ENCODE measurements at regions not wholly inside any gene's neighbourhood (a gene's known extent, or its start where the extent isn't known, plus 50 kb on each side); places are given as distances from the start of the nearest gene placed in this dataset.

DNA sequence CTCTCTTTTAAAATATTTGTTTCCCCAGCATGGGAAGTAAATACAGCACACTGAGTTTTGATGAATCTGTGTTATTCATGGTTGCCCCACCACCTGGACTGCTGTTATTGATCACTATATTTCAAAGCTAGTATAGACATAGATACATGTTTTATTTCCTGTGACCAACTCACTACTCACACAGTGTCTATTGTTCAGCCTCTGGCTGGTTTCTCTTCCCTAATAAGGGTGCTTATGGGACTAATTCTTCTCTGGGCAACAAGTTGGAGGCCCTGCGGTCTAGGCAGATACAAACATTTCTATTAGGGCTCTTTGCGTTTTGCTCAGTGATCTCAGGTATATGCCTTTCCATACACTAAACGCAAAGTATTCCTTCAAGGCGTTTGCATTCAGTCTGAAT is 1191.0 kb upstream of the TMEM132C start:
- no peak for DNase-seq (ENCODE audit: low spot score)
- Histone ChIP-seq H3K4me1 (ENCODE audit: insufficient read depth, poor library complexity, severe bottlenecking) (peaks cover 11% of the 10 kb centered on the region), H3K27me3 (ENCODE audit: insufficient read depth, poor library complexity, severe bottlenecking) (no peaks in the 10 kb centered on the region), H3K9me3 (ENCODE audit: severe bottlenecking) (no peaks in the 10 kb centered on the region), H3K36me3 (ENCODE audit: low read depth) (no peaks in the 10 kb centered on the region), H3K4me3 (ENCODE audit: severe bottlenecking) (no peak overlapping the region), H3K27ac (ENCODE audit: poor library complexity, severe bottlenecking) (no peak overlapping the region)
- TF ChIP-seq, protein P1, sequence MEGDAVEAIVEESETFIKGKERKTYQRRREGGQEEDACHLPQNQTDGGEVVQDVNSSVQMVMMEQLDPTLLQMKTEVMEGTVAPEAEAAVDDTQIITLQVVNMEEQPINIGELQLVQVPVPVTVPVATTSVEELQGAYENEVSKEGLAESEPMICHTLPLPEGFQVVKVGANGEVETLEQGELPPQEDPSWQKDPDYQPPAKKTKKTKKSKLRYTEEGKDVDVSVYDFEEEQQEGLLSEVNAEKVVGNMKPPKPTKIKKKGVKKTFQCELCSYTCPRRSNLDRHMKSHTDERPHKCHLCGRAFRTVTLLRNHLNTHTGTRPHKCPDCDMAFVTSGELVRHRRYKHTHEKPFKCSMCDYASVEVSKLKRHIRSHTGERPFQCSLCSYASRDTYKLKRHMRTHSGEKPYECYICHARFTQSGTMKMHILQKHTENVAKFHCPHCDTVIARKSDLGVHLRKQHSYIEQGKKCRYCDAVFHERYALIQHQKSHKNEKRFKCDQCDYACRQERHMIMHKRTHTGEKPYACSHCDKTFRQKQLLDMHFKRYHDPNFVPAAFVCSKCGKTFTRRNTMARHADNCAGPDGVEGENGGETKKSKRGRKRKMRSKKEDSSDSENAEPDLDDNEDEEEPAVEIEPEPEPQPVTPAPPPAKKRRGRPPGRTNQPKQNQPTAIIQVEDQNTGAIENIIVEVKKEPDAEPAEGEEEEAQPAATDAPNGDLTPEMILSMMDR (IDR thresholded peaks at IDR 0.05; ENCODE audit: poor library complexity, severe bottlenecking), result no peak
- ATAC-seq (ENCODE audit: low read depth), result no peak

DNA sequence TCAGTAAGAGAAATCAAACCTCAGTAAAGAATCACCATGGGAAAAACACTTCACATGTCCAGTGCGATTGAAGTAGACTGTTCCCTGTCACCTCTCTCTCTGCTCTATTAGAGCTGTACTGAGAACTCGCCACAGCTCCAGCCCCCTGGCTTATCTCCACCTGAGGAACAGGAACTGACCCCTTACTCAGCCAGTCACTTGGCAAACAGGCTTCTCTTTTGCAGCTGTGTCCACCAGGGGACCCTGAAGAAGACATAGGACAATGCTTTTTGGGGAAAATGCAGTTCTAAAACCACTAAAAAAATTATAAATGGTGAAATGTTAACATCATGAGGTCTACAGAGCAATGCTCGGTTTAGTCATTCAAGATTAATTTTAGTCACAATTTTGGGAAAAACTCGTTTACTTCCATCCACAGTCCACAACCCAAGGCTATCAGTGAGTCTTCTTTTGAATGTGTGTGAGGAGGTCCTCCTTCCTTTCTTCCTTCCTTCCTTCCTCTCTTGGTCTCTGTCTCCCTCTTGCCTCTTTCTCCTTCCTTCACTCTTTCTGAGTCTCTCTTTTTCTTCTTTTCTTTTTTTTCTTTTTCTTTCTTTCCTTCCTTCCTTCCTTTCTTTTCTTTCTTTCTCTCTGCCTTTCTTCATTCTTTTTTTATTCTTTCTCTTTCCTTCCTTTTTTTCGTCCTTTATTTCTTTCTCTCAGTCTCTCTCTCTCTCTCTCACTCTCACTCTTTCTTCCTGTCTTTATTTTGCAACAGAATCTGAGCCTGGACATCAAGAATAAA is 1189.5 kb upstream of the TMEM132C start:
- Histone ChIP-seq H3K4me3 (ENCODE audit: severe bottlenecking) (no peak overlapping the region), H3K9me3 (ENCODE audit: severe bottlenecking) (no peaks in the 10 kb centered on the region), H3K4me1 (ENCODE audit: insufficient read depth, poor library complexity, severe bottlenecking) (peaks cover 11% of the 10 kb centered on the region), H3K36me3 (ENCODE audit: low read depth) (no peaks in the 10 kb centered on the region), H3K27ac (ENCODE audit: poor library complexity, severe bottlenecking) (no peak overlapping the region), H3K27me3 (ENCODE audit: insufficient read depth, poor library complexity, severe bottlenecking) (no peaks in the 10 kb centered on the region)
- TF ChIP-seq, protein P1 (IDR thresholded peaks at IDR 0.05; ENCODE audit: poor library complexity, severe bottlenecking), result no peak
- DNase-seq (ENCODE audit: low spot score), result no peak
- ATAC-seq (ENCODE audit: low read depth), result no peak

DNA sequence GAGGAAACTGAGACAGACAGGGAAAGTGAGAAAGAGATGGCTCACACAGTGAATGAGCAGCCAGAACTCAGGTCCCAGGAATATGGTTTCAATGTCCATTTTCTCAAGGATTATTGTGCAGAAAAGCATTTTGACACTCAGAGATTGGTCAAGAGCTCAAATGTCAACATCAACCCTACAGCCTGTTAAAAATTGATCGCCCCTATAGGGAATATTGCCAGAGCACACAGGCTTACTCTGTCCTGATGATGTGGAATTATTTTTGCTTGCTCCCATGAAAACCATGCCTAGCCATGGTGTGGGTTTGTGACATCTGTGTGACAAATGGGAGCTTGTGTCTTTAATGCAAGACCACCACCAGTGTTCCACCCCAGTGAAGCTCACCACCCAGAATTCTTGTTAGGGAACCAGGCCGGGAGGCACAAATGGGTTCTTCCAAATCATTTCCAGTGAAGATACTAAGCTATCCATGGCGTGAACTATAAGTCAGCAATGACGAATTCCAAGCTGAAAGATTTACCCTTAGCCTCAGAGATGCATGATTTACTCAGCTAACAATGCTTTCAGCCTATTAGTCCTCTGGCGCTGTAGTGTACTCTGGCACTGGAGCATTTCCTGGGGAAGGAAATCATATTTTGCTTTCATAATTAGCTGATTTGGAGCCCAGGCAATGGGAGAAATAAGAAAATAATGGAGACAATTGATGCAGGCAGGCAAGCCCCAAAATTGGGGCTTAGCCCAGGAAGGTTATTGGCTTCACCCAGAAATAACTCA is 1188.2 kb upstream of the TMEM132C start:
- Histone ChIP-seq H3K27me3 (ENCODE audit: insufficient read depth, poor library complexity, severe bottlenecking) (no peaks in the 10 kb centered on the region), H3K27ac (ENCODE audit: poor library complexity, severe bottlenecking) (no peak overlapping the region), H3K4me3 (ENCODE audit: severe bottlenecking) (no peak overlapping the region), H3K4me1 (ENCODE audit: insufficient read depth, poor library complexity, severe bottlenecking) (peaks cover 19% of the 10 kb centered on the region), H3K36me3 (ENCODE audit: low read depth) (no peaks in the 10 kb centered on the region), H3K9me3 (ENCODE audit: severe bottlenecking) (no peaks in the 10 kb centered on the region)
- DNase-seq (ENCODE audit: low spot score) (no peak), ATAC-seq (ENCODE audit: low read depth) (no peak)
- TF ChIP-seq, protein P1 (IDR thresholded peaks at IDR 0.05; ENCODE audit: poor library complexity, severe bottlenecking), result no peak

DNA sequence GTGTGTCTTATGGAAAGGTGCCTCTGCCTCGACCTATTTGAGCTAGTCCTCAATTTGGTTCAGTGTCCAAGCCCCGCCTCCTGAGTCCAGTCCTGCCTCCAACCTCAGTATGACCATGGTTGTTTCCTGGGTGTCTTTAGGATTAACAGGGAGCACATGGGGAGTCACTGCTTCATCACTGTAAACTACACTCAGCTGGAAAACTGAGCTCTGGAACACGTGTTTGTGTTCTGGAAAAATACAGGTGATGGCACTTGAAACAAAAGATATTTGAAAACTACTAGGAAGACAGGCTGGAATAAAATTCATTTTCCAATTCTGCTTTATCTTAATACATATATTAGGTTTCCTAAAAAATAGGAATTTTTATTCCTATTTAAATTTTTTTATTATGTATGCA is 1187.3 kb upstream of the TMEM132C start:
- ATAC-seq (ENCODE audit: low read depth) (no peak), DNase-seq (ENCODE audit: low spot score) (no peak)
- Histone ChIP-seq H3K4me1 (ENCODE audit: insufficient read depth, poor library complexity, severe bottlenecking) (peaks cover 21% of the 10 kb centered on the region), H3K36me3 (ENCODE audit: low read depth) (no peaks in the 10 kb centered on the region), H3K4me3 (ENCODE audit: severe bottlenecking) (no peak overlapping the region), H3K27me3 (ENCODE audit: insufficient read depth, poor library complexity, severe bottlenecking) (no peaks in the 10 kb centered on the region), H3K9me3 (ENCODE audit: severe bottlenecking) (no peaks in the 10 kb centered on the region), H3K27ac (ENCODE audit: poor library complexity, severe bottlenecking) (no peak overlapping the region)
- TF ChIP-seq, protein P1 (IDR thresholded peaks at IDR 0.05; ENCODE audit: poor library complexity, severe bottlenecking), result no peak
